ENCODE measurements at regions not wholly inside any gene's neighbourhood (a gene's known extent, or its start where the extent isn't known, plus 50 kb on each side); places are given as distances from the start of the nearest gene placed in this dataset.

DNA sequence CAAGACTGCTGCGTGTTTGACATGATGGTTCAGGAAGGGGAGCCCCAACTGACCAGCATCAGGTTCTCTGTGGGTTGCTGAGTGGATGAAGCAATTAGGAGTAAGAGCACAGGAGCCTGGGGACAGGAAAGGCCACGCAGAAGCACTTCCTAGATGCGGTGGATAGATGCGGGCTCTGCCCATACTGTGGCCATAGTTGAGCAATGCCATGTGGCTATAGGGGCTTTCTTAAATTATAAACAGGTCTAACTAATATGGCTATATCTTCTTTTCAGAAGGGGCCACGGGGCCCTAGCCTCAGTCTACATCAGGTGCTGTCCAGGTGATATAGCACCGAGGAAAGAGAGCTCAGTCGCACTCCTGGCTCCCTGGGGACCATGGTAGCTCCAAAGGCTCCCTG lies 198.6 kb downstream of the GADD45G start:
- no peak for DNase-seq
- Histone ChIP-seq H3K27me3 (no peaks in the 10 kb centered on the region), H3K4me3 (no peak overlapping the region), H3K27ac (no peak overlapping the region), H3K9me3 (no peaks in the 10 kb centered on the region), H3K36me3 (no peaks in the 10 kb centered on the region), H3K4me1 (no peaks in the 10 kb centered on the region)
- no peak for ATAC-seq
- TF ChIP-seq, protein P1, sequence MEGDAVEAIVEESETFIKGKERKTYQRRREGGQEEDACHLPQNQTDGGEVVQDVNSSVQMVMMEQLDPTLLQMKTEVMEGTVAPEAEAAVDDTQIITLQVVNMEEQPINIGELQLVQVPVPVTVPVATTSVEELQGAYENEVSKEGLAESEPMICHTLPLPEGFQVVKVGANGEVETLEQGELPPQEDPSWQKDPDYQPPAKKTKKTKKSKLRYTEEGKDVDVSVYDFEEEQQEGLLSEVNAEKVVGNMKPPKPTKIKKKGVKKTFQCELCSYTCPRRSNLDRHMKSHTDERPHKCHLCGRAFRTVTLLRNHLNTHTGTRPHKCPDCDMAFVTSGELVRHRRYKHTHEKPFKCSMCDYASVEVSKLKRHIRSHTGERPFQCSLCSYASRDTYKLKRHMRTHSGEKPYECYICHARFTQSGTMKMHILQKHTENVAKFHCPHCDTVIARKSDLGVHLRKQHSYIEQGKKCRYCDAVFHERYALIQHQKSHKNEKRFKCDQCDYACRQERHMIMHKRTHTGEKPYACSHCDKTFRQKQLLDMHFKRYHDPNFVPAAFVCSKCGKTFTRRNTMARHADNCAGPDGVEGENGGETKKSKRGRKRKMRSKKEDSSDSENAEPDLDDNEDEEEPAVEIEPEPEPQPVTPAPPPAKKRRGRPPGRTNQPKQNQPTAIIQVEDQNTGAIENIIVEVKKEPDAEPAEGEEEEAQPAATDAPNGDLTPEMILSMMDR (IDR thresholded peaks at IDR 0.05) = no peak
- intact Hi-C loops (cut with DNase I) = no loop called here

DNA sequence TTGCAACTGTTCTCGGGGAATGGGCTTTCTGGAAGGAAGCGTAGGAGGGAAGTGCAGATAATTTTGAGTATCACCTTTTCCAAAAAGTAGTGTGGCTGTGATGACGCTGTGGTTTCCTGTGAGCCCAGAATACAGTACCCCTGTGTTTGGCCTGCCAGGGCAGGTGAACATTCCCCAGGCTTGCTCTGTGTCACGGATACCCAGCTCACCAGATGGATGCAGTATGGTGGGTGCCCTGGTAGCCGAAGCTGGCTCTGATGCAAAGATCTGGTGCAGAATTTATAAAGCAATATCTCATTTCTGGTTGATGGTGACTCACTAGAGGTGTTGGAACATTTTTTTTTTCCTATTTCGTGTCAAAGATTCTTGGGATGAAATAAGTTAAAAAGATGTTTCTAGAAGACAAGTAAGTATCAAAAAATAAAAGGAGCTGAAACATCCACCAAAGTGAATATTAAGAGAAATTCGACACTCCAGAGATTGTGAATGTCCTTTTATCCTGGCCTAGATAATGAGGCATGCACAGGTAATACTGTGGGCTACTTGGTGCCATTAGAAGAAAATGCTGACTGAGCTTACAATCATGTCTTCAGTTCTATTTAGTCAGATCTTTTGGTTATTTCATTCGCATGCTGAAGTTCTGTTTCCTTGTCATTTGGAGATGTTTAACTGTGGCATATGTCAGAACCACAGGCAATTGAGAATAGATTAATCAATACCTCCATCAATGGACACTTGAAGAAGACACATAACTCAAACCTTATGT lies 200.1 kb downstream of the GADD45G start:
- ATAC-seq = no peak
- H3K4me1 ChIP-seq = no peaks in the 10 kb centered on the region
- intact Hi-C loops (cut with DNase I) = no loop called here
- no peaks in the 10 kb centered on the region for H3K36me3 ChIP-seq
- no peak overlapping the region for H3K27ac ChIP-seq
- DNase-seq = no peak
- TF ChIP-seq, protein P1 (IDR thresholded peaks at IDR 0.05) = no peak
- no peaks in the 10 kb centered on the region for H3K9me3 ChIP-seq
- H3K27me3 ChIP-seq = no peaks in the 10 kb centered on the region
- no peak overlapping the region for H3K4me3 ChIP-seq

DNA sequence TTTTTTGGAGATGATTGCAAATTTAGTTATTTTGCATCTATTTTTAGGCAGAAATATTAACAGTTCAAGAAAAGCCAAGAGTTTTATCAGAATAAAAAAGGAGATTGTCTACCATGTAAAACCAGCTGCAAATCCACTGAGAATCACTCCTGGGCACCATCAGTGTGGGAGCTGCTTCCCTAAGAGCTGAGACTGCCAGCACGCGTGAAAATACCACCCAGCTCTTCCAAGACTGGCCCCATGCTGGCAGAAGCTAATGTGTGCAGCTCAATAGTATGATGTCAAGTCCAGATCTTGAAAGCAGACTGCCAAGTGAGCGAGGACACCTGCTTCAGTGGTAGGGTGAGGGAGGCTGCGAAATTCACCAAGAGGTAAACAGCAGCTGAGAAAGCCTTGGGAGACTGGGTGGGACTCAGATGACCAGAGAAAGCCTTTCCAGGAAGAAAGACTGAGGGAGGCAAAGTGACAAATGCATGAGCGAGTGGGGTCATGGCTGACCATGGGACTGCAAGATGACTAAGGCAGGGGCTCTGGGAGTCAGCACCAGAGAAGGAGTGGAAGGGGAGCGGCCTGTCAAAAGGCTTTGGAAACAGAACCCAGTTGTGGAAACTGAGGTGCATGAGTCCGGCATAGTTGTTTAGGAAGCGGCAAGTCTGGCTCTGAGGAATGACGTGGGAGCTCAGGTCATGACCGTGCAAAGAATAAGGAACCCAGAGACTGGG lies 200.9 kb downstream of the GADD45G start:
- Histone ChIP-seq H3K9me3 (no peaks in the 10 kb centered on the region), H3K27ac (no peak overlapping the region), H3K4me1 (no peaks in the 10 kb centered on the region), H3K36me3 (no peaks in the 10 kb centered on the region), H3K27me3 (no peaks in the 10 kb centered on the region), H3K4me3 (no peak overlapping the region)
- ATAC-seq = no peak
- TF ChIP-seq, protein P1 (IDR thresholded peaks at IDR 0.05) = no peak
- intact Hi-C loops (cut with DNase I) = no loop called here
- no peak for DNase-seq

DNA sequence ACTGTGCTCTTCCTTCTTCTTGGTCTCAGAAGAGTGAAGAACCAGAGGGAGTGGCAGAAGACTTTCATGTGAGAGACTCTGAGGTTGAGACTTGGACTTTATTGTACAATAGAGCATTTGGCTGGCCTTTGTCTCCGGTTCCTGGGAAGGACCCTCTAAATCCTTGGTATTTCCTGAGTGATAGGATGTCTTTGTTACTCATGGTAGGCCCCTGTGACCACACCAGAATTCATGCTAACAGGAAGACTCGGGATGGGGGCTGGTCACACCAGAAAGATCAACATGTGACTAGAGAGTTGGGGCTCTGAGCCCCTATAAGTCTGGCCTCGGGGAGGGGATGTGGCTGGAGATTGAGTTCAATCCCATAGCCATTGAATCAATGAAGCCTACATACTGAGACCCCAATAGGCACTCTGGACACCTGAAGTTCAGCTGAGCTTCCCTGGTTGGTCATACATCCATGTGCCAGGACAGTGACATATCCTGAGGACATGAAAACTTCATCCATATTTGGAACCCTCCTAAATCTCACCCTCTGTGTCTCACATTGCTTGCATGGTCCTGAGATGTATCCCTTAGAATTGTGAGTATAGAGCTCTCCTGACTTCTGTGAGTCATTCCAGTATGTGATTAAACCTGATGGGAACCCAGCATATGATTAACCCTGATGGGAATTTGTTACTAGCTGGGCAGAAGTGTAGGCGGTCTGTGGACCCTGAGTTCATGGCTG lies 201.7 kb downstream of the GADD45G start:
- Histone ChIP-seq H3K27me3 (no peaks in the 10 kb centered on the region), H3K4me3 (no peak overlapping the region), H3K9me3 (no peaks in the 10 kb centered on the region), H3K4me1 (no peaks in the 10 kb centered on the region), H3K27ac (no peak overlapping the region), H3K36me3 (no peaks in the 10 kb centered on the region)
- intact Hi-C loops (cut with DNase I) = no loop called here
- ATAC-seq (no peak), DNase-seq (no peak)
- TF ChIP-seq, protein P1 (IDR thresholded peaks at IDR 0.05) = no peak

DNA sequence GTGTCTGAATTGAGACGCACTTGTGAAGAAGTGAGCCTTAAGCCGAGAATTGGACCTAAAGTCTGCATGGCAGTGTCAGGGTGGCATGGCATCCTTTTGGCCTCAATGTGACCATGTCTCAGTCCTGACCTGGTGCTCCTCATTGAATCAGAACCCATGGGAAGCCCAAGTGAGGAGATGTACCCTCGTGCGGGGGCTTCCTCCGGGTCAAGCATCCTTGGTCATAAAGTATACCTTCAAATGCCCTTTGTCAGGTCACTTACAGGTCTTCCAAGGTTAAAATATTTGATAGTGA lies 202.2 kb downstream of the GADD45G start:
- DNase-seq (no peak), ATAC-seq (no peak)
- intact Hi-C loops (cut with DNase I) = no loop called here
- Histone ChIP-seq H3K4me1 (no peaks in the 10 kb centered on the region), H3K27ac (no peak overlapping the region), H3K36me3 (no peaks in the 10 kb centered on the region), H3K4me3 (no peak overlapping the region), H3K27me3 (no peaks in the 10 kb centered on the region), H3K9me3 (no peaks in the 10 kb centered on the region)
- TF ChIP-seq, protein P1 (IDR thresholded peaks at IDR 0.05) = no peak
